ENCODE measurements at regions not wholly inside any gene's neighbourhood (a gene's known extent, or its start where the extent isn't known, plus 50 kb on each side); places are given as distances from the start of the nearest gene placed in this dataset.

DNA sequence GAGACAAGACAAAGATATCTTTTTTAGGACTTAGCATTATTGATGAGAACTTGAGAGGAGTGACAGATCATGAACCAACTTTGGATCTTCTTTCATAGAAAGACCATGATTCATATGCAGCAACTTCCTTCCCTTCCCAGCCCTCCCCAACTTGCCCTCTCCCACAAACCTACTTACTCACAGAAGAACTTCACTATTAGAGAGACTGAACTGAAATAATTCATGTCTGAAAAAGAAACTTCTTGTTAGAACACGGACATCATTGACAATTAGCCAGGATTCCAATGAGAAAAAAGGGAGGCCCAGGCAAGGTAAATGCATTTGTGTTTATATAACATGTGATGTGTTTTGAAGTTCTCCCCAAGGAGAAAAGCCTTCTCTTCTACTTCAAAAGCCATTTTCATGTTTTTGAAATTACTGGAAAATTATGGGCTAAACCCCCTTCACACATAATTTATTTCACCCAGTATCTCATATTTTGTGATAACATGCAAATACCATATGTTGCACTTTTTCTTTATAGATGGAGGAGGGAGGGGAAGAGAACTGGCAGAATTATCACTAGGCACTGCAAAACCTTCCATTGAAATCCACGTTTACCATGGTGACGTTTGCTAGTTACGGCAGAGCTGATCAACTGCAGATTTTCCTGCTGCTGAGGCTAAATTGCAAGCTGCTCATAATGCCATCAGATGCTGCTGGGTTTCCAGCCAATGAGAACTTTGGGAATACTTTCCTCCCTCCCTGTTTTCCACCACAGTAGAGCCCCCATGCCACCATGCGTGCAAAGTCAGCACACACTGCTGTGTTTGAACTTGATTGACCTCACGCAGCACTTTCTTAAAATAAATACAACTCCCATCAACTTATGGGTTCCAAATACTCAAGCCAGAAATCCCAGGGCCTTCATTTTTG, 294.7 kb downstream of the MEIS1 start:
- Mint-ChIP-seq H3K27me3 (ENCODE audit: unreplicated experiment) (no peaks in the 10 kb centered on the region), H3K9me3 (ENCODE audit: unreplicated experiment) (no peaks in the 10 kb centered on the region), H3K4me3 (ENCODE audit: unreplicated experiment) (no peak overlapping the region), H3K4me1 (ENCODE audit: unreplicated experiment) (no peaks in the 10 kb centered on the region), H3K27ac (ENCODE audit: unreplicated experiment) (no peak overlapping the region), H3K36me3 (ENCODE audit: unreplicated experiment) (no peaks in the 10 kb centered on the region)
- DNase-seq (ENCODE audit: extremely low spot score, unreplicated experiment), result no peak
- TF ChIP-seq, protein P1, sequence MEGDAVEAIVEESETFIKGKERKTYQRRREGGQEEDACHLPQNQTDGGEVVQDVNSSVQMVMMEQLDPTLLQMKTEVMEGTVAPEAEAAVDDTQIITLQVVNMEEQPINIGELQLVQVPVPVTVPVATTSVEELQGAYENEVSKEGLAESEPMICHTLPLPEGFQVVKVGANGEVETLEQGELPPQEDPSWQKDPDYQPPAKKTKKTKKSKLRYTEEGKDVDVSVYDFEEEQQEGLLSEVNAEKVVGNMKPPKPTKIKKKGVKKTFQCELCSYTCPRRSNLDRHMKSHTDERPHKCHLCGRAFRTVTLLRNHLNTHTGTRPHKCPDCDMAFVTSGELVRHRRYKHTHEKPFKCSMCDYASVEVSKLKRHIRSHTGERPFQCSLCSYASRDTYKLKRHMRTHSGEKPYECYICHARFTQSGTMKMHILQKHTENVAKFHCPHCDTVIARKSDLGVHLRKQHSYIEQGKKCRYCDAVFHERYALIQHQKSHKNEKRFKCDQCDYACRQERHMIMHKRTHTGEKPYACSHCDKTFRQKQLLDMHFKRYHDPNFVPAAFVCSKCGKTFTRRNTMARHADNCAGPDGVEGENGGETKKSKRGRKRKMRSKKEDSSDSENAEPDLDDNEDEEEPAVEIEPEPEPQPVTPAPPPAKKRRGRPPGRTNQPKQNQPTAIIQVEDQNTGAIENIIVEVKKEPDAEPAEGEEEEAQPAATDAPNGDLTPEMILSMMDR (IDR thresholded peaks at IDR 0.05), result no peak

GRCh38 chr2:66730441-66730840, 295.5 kb downstream of the MEIS1 start:
- H3K27me3 Mint-ChIP-seq (ENCODE audit: unreplicated experiment), result no peaks in the 10 kb centered on the region
- no peak for DNase-seq (ENCODE audit: extremely low spot score, unreplicated experiment)
- H3K27ac Mint-ChIP-seq (ENCODE audit: unreplicated experiment), result no peak overlapping the region
- H3K4me1 Mint-ChIP-seq (ENCODE audit: unreplicated experiment), result no peaks in the 10 kb centered on the region
- H3K9me3 Mint-ChIP-seq (ENCODE audit: unreplicated experiment), result no peaks in the 10 kb centered on the region
- TF ChIP-seq, protein P1 (IDR thresholded peaks at IDR 0.05), result no peak
- H3K36me3 Mint-ChIP-seq (ENCODE audit: unreplicated experiment), result no peaks in the 10 kb centered on the region
- no peak overlapping the region for H3K4me3 Mint-ChIP-seq (ENCODE audit: unreplicated experiment)

DNA sequence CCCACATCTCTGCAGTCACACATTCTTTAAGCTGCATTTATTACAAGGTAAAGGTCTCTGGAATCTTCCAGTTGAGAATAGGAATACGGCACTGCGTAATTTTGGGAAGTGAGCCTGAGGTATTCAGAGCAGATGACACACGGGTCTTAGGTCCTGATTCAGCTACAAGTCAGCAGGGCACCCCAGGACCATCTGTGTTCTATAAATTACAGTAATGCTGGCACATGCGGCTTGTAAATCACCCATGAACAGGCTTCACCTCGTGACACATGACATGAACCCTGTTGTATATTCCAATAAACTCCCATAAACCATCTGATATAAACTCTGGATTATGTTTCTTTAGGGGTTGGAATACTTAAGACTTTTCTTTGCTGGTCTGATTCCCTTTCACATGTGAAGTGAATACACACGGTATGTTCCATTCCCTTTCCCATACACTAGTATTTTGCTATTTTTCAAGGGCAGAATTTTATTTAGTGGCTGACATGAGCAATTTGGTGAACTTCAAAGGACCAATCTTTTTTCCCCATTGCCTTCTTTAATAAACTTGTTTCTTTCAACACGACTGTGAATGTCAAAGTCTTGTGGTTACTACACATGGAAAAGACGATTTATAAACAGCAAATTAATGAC, 298.6 kb downstream of the MEIS1 start:
- Mint-ChIP-seq H3K4me3 (ENCODE audit: unreplicated experiment) (no peak overlapping the region), H3K27ac (ENCODE audit: unreplicated experiment) (no peak overlapping the region), H3K4me1 (ENCODE audit: unreplicated experiment) (no peaks in the 10 kb centered on the region), H3K9me3 (ENCODE audit: unreplicated experiment) (no peaks in the 10 kb centered on the region), H3K36me3 (ENCODE audit: unreplicated experiment) (no peaks in the 10 kb centered on the region), H3K27me3 (ENCODE audit: unreplicated experiment) (peaks cover 8% of the 10 kb centered on the region)
- no peak for DNase-seq (ENCODE audit: extremely low spot score, unreplicated experiment)
- TF ChIP-seq, protein P1 (IDR thresholded peaks at IDR 0.05), result no peak

GRCh38 chr2:66748939-66749338, 314.0 kb downstream of the MEIS1 start:
- no peak overlapping the region for H3K4me3 Mint-ChIP-seq (ENCODE audit: unreplicated experiment)
- no peak overlapping the region for H3K27ac Mint-ChIP-seq (ENCODE audit: unreplicated experiment)
- TF ChIP-seq, protein P1 (IDR thresholded peaks at IDR 0.05), result no peak
- no peaks in the 10 kb centered on the region for H3K9me3 Mint-ChIP-seq (ENCODE audit: unreplicated experiment)
- H3K36me3 Mint-ChIP-seq (ENCODE audit: unreplicated experiment), result no peaks in the 10 kb centered on the region
- peaks cover 28% of the 10 kb centered on the region for H3K27me3 Mint-ChIP-seq (ENCODE audit: unreplicated experiment)
- no peaks in the 10 kb centered on the region for H3K4me1 Mint-ChIP-seq (ENCODE audit: unreplicated experiment)
- DNase-seq (ENCODE audit: extremely low spot score, unreplicated experiment), result no peak

- Mint-ChIP-seq H3K27me3 (ENCODE audit: unreplicated experiment) (peaks cover 27% of the 10 kb centered on the region), H3K9me3 (ENCODE audit: unreplicated experiment) (no peaks in the 10 kb centered on the region), H3K4me1 (ENCODE audit: unreplicated experiment) (no peaks in the 10 kb centered on the region), H3K4me3 (ENCODE audit: unreplicated experiment) (no peak overlapping the region), H3K27ac (ENCODE audit: unreplicated experiment) (no peak overlapping the region), H3K36me3 (ENCODE audit: unreplicated experiment) (no peaks in the 10 kb centered on the region)
- TF ChIP-seq, protein P1 (IDR thresholded peaks at IDR 0.05), result no peak
- DNase-seq (ENCODE audit: extremely low spot score, unreplicated experiment), result no peak
Measured at GRCh38 chr2:66749566-66749965, 314.6 kb downstream of the MEIS1 start.
